Stimulated activated CD4-positive, alpha-beta T cell treated with anti-CD3 and anti-CD28 coated beads, TNF-alpha, amount 100 ng/mL, for 24 hours (primary cell): ENCODE measurements at regions not wholly inside any gene's neighbourhood (a gene's known extent, or its start where the extent isn't known, plus 50 kb on each side); places are given as distances from the start of the nearest gene placed in this dataset.

Source experiments
- DNase-seq, 3 experiments: peaks; one replicate each; pipeline ENCODE4 v3.0.0-alpha.2; 2020; ENCODE audit warnings: low read depth in 3 of 3

DNA sequence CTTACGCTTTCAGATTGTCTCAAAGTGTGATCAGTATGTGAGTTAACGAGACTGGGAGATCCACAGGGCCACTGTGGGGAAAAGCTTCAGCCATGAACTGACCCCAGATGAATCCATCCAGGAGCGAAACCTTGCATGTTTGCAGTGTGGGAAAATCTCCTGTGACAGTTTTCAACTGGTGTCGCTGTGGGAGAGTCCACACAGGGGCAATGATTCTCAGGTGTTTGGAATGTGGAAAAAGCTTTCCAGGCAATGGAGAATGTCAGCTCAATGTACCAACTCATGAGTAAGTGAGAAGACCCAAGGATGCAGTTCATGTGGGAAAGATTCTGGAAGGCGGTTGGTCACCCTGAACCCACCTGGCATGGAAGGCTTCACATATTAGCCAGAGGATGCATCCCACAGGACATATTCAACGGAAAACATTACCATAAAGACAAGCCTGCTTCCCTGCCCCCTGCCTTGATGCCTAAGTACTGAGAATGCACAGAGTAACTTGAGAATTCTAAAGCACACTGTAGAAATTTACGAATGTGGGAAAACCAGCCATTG is 204.1 kb upstream of the BMPER start:
- no peak for DNase-seq

DNA sequence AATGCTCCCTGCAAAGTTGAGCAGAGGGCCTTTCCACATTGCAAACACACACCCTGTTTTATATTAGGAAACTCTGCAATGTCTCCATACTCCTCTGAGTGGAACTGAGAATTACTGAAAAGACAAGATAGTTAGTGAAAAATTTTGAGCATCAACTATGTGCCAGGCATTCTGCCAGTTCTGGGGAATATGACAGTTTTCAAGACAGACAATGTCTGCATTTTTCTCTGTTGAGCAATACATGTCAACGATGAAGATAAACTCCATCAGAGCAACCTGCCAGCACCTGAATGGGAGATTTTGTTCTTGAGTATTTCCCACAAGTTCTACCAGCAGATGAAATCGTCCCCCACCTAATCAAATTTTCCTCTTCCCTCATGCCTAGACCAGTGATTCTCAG is 203.4 kb upstream of the BMPER start:
- no peak for DNase-seq

DNA sequence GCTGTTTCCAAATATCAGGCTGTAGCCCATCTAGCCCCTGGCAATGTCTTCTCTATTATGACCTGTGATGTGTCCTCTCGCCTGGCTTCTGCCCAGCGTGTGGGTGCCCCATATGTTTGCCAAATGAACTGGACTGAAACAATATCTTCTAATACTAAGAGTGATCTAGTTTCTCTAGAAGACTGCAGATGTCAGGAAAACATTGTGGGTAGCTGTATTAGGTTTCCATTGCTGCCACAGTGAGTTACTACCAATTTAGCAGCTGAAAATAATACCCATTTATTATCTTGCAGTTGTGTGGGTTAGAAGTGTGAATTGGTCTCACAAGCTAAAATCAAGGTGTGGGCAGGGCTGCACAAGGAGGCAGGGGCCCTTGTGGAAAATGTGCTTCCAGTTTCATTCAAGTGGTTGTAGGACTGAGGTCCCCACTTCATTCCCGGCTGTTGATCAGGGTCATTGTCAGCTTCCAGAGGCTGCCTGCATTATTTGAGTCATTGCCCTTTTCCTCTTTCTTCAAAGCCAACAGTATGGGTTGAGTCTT is 202.8 kb upstream of the BMPER start:
- DNase-seq = no peak

DNA sequence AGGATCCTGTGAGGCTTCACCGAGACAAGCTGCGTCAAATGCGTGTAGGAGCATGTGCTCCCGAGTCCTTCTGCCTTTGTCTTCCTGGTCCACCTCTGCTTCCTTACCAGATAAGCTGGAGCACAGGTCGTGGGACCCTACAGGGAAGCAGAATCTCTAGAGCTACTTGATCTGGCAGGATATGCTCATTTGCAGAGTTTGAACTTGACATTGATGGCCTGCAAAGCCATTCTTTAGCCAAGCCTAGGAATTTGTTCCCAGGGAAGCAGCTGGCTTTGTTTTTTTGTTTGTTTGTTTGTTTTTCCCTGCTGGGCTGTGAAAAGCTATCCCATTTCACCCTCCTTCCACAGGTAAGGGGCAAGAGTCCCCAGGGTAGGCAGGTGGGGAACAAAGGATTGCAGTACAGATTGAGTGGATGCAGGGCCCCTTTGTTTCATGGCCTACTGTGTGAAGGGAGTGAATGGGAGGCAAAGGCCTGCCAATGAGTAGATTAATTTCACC is 200.0 kb upstream of the BMPER start:
- no peak for DNase-seq

DNA sequence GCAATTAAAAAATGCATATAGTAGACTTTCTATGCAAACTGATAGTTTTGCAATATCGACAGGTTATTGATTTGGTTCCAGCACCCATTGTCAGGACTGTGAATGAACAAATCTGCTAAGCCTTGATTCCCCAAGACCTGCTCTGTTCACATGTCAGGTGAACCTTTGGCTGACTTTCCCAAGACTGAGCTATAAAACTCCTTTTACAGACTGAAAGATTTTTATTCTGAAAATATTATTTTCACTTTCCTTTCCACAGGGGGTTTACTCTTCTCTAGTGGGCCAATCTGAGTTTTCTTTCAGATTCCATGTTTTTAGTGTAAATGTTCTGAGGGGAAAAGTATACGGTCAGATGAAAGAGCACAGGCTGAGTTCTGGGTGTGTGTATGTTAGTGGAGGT is 199.2 kb upstream of the BMPER start:
- DNase-seq = no peak

DNA sequence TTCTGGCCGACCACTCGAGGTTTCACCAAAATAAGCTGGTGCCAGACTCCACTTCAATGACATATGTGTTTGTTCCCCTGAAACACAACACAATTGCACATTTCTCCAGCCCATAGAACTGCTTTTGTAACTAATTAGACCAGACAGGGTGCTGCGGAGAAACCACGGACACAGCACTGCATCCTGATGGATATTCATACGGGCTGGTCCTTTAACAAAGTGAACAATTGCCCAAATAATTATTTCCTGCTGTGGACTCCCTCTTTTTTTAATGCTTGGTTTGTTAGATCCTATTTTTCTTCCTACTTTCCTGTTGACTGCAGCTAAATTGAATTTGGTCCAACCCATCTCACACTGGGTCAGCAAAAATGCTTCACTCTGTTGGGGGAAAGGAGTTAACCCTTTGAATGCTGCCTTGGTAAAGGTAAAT is 198.6 kb upstream of the BMPER start:
- DNase-seq = no peak

DNA sequence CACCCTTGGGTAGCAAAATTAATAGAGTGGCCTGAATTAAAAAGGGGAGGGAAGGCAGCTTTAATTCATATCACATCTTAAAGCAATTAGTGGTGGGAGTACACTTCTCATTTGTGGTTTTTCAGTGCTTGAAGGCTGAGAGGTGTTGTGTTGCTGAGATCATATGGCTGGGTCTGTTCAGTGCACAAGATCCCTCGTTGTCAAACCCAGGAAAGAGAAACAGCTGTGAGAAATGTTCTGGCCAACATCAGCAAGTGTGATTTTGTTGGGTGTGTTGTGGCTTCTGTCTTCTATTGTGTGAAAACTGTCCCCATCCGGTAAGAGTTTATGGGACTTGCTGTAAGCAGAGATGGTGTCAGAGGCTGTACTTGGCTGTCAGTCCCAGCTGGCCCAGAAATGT is 197.9 kb upstream of the BMPER start:
- DNase-seq = no peak

DNA sequence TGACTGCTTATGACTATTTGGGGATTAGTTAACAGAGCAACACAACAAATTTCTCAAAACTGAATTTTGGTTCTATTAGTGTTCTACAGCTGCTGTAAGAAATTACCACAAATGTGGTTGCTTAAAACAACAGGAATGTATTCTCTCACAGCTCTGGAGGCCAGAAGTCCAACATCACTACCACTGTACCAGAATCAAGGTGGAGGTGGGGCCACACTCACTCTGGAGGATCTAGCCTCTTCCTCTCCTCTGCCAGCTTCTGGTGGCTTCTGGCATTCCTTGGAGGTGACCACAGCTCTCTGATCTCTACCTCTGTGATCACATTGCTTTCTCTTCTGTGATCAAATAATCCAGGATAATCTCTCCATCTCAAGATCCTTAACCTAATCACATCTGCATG is 194.7 kb upstream of the BMPER start:
- DNase-seq = no peak

DNA sequence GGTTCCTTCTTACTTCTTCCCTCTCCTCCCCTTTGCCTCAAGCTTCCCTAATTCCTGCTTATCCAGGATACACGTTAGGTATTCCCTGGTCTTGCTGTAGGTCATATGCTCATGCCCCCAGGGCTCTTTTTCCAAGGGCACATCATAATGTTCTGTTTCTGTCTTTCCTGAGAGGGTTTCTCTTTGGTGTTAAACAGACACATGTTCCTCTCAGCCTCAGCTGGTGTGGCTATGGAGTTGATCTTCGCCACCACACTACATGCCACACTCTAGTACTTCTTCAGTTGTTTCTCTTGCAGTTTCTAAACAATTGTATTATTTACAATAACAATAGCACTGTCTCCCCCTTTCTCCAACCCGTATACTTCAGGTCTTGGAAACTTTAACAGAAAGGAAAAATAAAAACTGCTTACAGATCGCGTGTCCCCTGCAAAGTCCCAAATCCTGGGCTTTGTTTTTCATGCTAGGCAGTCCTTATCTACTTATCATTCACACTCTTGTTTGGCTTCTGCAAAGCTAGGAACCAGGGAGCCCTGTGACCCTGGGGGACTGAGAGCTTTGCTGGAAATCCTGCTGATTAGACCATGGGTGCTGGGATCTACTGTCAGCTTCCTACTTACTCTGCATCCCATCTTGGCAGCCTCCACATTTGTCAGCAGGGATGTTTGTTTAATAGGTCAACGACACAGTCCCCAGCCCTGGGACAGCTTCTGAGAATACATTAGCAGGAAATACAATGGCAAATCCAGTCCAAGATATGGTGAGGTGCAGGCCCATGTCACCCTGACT is 193.9 kb upstream of the BMPER start:
- no peak for DNase-seq

DNA sequence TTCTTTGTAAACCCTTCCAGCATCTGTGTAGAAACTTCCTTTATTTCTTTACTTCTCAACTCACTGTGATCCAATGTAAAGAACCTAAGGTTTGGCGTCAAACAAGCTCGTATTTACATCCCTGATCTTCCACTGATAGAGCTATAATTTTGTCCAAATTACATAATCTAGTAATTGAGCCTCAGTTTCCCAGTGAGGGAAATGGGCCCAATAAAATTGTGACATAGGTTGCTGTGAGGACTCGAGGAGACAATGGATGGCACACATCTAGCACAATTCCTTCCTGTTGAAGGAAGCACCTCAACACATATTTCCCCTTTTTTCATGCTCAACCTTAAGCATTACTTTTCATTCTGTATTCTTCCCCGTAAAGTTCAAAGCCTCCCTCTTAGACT is 193.3 kb upstream of the BMPER start:
- no peak for DNase-seq

DNA sequence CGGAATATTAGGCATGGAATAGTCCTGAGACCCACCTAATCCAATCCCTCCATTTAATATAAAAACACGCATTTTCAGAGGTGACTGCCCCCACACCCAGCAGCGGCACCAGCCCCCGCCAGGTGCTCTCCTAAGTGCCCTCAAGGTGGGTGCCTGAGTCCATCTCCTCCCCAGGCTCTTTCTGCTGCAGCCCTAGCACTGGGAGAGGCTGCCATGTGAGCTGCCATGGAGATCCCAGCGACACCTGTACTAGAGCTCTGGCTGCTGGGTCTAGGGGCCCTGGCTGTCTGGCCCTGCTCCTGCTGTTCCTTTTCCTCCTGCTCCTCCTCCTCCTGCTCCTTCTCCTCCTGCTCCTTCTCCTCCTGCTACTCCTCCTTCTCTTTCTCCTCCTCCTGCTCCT is 191.1 kb upstream of the BMPER start:
- DNase-seq = no peak

DNA sequence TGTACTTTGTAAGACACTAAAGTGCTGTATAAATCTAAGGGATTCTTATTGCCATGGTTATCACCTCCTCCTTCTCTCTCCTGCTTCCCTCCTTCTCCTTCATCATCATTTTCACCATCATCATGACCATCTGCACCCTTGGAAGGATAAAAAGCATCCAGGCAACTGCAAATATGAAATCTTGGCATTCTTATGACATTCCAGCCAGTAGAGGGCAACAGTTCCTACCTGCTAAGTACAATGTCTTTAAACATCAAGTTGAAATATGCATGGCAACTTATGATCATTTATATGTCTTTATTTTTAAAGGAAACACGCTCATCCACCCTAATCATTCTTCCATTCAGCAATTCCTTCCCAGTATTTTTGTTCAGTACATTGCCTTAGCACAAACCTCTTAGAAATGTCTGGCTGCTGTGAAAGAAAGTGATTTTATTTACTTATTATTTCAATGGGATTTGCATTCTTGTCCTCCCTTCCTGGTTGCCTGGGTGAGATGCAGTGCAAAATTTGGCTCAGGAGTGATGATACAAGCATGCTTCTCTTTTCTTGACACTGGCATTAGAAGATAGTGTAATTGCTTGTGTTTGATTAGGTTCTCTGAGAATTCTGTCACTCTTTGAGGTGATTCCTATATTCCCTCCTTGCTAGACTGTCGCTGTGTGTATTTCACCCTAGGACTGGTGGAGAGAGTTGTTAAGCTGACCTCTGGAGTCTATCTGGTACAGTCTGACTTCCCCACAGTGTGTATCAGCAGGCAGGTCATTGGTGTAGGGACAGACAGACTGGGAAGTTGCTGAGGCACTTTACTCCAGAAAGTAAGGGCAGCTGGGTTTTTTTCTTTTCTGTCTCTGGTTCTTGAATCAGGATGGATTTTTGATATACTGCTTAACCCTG is 188.5 kb upstream of the BMPER start:
- no peak for DNase-seq

DNA sequence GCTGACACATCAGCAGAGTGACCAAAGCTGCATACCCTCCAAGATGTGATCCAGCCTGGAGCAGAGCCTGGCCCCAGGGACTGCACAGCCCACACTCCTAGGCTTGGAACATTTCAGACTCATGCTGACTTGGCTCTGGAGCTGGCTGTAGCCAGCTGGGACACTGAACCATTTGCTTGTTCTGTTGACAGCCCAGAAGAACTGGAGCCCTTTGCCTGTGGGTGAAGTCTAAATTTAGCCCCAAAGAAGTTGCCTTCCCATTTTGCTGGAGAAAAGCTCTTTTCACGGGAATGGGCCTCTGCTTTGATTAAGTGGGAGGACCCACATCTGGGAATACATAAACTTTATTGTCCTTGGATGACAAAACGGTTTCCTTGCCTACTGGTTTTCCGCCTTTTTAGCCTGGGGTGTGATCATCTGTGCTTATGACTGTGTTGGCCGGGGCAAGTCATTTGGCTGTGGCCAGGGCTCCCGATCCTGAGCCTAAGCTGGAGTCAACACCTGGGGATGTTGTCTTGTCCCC is 186.2 kb upstream of the BMPER start:
- no peak for DNase-seq

DNA sequence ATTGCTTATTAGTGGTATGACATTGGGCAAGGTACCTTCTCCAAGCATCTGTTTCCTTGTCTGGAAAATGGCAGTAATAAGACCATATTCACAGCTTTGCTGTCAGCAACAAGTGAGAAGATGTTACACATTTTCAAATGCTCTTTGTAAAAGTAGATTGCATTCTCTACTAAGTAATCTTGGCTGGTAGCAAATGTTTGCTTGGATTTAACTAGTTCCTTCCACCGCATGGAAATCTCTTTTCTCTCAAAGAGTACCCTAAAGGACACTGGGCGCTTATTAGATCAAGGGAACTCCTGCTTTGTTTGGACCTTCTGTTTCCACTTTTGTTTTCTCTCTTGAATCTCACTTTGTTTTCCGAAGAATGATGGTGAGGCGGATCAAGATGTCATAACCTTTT is 185.2 kb upstream of the BMPER start:
- no peak for DNase-seq

DNA sequence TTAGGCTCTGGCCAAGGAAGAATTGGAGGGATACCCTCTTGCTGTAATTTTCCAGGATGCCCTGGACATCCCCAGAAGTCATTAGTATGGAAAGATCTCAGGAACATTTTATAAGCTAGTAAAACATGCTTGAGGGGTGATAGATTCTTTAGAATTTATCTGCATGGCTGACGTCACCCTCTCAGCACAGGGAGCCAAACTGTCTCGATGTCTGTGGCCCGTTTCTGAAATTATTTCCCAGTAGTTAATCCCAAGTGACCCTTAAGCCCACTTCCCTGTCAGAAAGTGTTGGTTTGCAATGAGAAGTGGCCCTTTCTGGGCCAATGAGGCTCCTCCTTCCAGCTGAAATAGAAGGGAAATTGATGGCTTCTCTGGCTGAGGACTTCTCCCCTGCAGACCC is 184.5 kb upstream of the BMPER start:
- DNase-seq = no peak

DNA sequence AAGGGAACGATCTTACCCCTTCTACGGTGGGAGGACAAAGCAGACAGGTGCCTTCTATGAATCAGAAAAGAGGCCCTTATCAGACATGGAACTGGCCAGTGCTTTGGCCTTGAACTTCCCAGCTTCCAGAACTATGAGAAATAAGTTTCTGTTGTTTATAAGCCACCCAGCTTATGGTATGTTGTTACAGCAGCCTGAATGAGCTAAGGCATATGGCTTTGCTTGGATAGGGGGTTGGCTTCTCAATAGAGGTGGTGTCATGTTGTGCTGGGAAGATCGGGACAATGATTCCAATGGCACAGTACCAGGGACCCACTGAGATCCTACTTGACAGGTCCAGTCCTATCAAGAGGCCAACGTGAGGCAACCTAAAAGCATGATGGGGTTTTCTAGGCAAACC is 183.4 kb upstream of the BMPER start:
- DNase-seq = no peak

DNA sequence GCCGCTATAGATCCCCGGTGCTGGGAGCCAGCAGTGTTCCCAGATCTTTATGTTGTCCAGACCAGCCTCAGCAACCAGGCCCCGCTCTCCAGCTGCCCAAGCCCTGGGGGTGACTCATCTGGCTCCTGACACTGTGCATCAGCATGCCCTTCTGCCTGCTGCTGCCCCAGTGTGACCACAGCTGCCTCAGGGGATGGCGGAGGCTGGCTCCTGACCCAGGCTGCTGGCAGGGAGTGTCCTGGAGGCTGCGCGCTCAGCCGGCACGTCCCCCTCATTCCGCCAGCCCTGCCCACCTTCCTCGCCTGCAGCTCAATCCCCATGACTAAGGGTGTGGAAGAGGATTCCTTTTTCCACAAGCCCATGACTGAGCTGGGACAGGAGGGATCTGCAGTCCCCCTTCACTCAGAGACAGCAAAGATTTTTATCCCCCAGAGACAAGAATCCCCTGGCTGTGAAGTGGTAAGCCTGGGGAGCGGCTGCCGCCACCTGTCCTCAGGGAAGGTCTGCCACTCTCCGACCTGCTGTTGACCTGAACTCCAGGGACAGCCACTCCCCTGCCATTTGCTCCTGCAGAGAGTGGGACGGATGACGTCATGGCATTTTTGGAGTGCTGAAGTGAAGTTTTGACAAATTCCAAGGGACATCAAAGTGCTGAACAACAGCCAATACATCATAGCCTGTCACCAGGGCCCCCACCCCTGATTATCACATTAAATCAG is 182.8 kb upstream of the BMPER start:
- DNase-seq = no peak

DNA sequence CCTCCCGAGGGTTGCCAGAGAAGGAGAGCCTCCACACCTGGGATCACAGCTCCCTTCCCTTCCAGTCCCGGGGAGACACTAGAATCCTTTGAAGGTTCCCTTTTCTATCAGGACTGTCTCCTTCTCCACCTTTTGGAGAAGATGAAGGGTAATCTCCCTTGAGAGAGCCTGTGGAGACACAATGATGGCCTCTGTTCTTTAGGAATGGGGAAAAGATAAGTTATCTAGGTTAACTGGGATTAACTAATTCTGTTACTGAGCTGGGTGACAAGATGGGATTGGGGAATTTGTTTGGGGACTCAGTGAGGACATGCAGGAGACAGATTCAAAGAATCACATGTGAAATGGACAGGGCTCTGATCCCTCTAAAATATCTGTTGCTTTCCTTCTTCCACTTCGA is 181.1 kb upstream of the BMPER start:
- no peak for DNase-seq

DNA sequence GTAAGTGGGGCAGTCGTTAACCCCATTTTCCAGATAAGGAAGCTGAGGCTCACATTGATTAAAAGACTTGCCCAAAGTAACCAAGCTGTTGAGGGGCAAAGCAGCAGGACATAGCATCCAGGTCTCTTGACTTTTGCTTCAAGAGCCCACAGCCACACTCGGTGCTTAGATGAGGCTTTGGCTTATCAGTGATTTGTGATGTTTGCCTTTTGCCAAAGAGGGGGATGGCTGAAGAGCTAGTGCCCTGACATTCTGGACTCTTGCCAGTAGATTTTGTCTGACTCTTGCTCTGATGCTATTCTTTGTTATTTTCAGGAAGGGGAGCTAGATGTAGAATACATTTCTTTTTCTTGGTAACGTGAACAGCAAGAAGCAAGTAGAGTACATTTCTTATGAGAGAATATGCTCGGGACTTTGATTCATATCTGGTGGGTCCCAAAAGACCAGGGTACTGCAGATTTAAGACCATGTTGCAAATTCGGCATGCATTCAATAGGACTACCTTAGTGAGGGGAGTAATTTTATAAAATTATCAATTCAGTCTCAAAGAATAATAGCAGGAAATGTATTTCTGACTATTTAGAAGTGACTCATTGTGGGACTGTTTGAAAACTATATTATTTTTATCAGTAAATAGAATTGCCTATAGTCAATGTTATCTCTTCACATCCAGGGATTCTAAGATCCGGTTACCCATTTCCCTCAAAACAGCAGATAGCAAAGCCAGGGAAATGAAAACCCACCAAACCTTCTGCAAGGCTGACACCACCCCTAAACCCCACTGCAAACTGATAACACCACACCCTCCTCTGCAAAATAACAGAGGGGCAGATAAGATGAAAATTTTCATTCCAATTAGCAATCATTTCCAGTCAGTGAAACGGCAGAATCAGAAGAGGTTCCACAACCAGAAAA is 180.0 kb upstream of the BMPER start:
- no peak for DNase-seq

DNA sequence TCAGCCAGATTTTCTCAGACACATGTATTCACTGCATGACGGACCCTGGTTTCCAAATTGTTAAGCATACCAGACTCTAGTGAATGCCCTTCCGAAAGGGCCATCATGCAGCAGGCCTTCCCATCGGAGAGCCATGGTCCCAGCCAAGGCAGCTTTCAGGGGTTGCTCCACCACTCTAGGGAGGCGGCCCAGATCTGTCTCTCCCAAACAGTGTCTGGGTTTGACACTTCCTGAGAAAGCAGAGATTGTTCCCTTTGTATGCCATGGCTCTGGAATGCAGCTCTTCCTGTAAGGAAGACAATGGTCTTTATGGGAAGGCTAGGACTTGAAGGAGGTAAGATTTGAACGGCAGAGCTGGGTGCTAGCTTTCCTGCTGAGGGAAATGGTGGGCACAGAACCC is 178.8 kb upstream of the BMPER start:
- DNase-seq = no peak
